Transverse colon (tissue), 4 donors: ENCODE measurements at regions not wholly inside any gene's neighbourhood (a gene's known extent, or its start where the extent isn't known, plus 50 kb on each side); places are given as distances from the start of the nearest gene placed in this dataset.
"Not testable (repeated sequence)": the region's sequence is repeated elsewhere in the genome, so short reads cannot be mapped to it uniquely, and the experiment has no call there.

Experiments used
- DNase-seq: peaks from one replicate; pipeline ENCODE4 v3.0.0-alpha.2; 2019
- H3K27ac ChIP-seq, 4 donors: fragments of 200-600 bp; sonication (generic); 2 replicates each; pipeline ENCODE4 v1.5.1; 2016 to 2018; ENCODE audit warnings: inconsistent platforms in 4 of 4
- H3K27me3 ChIP-seq: fragments of 200-600 bp; sonication (generic); 2 replicates; pipeline ENCODE4 v1.5.1; 2017; ENCODE audit warnings: inconsistent platforms
- H3K36me3 ChIP-seq, 4 donors: fragments of 200-600 bp; sonication (generic); 2 replicates each; pipeline ENCODE4 v1.5.1; 2017 to 2019; ENCODE audit warnings: inconsistent platforms in 4 of 4
- H3K4me1 ChIP-seq, 4 donors: fragments of 200-600 bp; sonication (generic); 2 replicates each; pipeline ENCODE4 v1.5.1; 2017 to 2020; ENCODE audit warnings: inconsistent platforms in 4 of 4
- H3K4me3 ChIP-seq, 4 donors: fragments of 200-600 bp; sonication (generic); 1 replicate in 1 of 4; 2 replicates in 3 of 4; pipeline versions ENCODE4 v1.5.1 to v1.6.1; 2017 to 2019; ENCODE audit warnings: inconsistent platforms in 4 of 4
- H3K9me3 ChIP-seq, 2 donors: fragments of 200-600 bp; sonication (generic); 2 replicates each; pipeline ENCODE4 v1.5.1; 2017 to 2019; ENCODE audit warnings: inconsistent platforms in 2 of 2
- CTCF ChIP-seq, 5 experiments: fragments of 200-600 bp in 3 of 5; fragments of 450-650 bp in 2 of 5; sonication (generic) in 3 of 5; IDR thresholded peaks; 1 replicate in 2 of 5; 2 replicates in 3 of 5; pipeline ENCODE4 v1.5.1; 2016 to 2017; ENCODE audit warnings: antibody characterized with exemption in 5 of 5, inconsistent platforms in 3 of 5, mild to moderate bottlenecking in 2 of 5, moderate library complexity in 1 of 5
- EP300 ChIP-seq: sonication (generic); formaldehyde crosslinking; IDR thresholded peaks from one replicate; pipeline ENCODE4 v1.6.1; 2017; ENCODE audit warnings: antibody characterized with exemption, low read depth
- POLR2A ChIP-seq: fragments of 450-650 bp; IDR thresholded peaks from one replicate; pipeline ENCODE4 v1.6.1; 2016; ENCODE audit warnings: antibody characterized with exemption, mild to moderate bottlenecking, moderate library complexity
- POLR2AphosphoS5 ChIP-seq, 3 donors: sonication (generic); formaldehyde crosslinking; IDR thresholded peaks; one replicate each; pipeline ENCODE4 v1.6.1; 2016; ENCODE audit warnings: antibody characterized with exemption in 3 of 3
- WGBS, 2 donors: methylation state at CpG; one replicate each; pipeline ENCODE4 v1.1.5; 2018; ENCODE audit warnings: low coverage in 1 of 2; 5-methylcytosine and 5-hydroxymethylcytosine counted together
- in situ Hi-C, 4 donors: fragments of 200-750 bp; cut with MboI; loops; one replicate each; pipeline versions ENCODE4 v1.15.0 to v1.15.1; 2017; ENCODE audit warnings: low sequenced_read_pairs in 3 of 4, low pct_ligation_motif_present in 1 of 4, low pct_unique_long_range_greater_than_20kb in 1 of 4
- intact Hi-C: fragments of 100-400 bp; cut with DNase I; formaldehyde crosslinking; loops from one replicate; pipeline ENCODE4 v1.15.1; 2023; ENCODE audit warnings: low total_unique reads

DNA sequence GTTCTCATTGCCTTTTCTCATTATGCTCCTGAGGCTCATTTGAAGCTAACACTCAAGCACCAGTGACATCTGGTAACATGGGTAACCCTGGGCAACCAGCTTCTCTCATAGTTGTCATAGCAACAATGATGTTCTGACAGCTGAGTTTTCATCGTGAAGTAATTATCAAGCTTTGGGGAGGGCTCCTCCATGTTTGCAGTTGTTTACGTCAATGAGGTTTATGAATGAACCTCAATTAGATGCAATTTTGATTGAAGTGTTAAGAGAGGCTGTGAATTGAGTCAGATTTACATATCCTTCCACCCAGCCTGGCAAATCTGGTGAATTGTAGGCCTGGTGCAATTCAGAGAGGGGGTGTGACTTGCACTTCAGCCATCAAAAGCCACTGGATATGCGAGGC is 119.3 kb upstream of the CHD2 start:
- H3K9me3 ChIP-seq: peaks cover 0 to 12% of the 10 kb centered on the region in 2 donors

GRCh38 chr15:92781925-92782453 is 118.1 kb upstream of the CHD2 start:
- WGBS, 2 donors: 95 to 100% methylated on average over 3 to 4 of the region's 4 CpGs
- in situ Hi-C loops: loop anchor here in 1 of 4 donors (25.0 kb wide), 1 partner anchor 155 kb away; no protein-coding TSS in a partner anchor
- intact Hi-C loops: no loop called here
- Histone ChIP-seq H3K4me3 (no peak overlapping the region), H3K27ac (no peak overlapping the region), H3K4me1 (no peaks in the 10 kb centered on the region), H3K36me3 (no peaks in the 10 kb centered on the region), H3K9me3 (peaks cover 0 to 12% of the 10 kb centered on the region in 2 donors), H3K27me3 (no peaks in the 10 kb centered on the region)
- TF ChIP-seq POLR2A: no peak
- no peak for DNase-seq

More for the DNA sequence above, 119.3 kb upstream of the CHD2 start:
- Histone ChIP-seq H3K27me3 (no peaks in the 10 kb centered on the region), H3K4me3 (no peak overlapping the region), H3K36me3 (no peaks in the 10 kb centered on the region), H3K4me1 (no peaks in the 10 kb centered on the region), H3K27ac (no peak overlapping the region)
- intact Hi-C loops: no loop called here
- WGBS, 2 donors: 80 to 97% methylated on average over 1 to 3 of the region's 3 CpGs
- no peak for DNase-seq
- in situ Hi-C loops: loop anchor here in 1 of 4 donors (25.0 kb wide), 1 partner anchor 156 kb away; no protein-coding TSS in a partner anchor
- TF ChIP-seq EP300 (no peak), CTCF (IDR thresholded peaks at IDR 0.05) (no peak), POLR2A (no peak), POLR2AphosphoS5 (IDR thresholded peaks at IDR 0.05) (no peak)

- no peak overlapping the region for H3K4me3 ChIP-seq
- H3K27ac ChIP-seq: no peak overlapping the region
- no peaks in the 10 kb centered on the region for H3K9me3 ChIP-seq
- DNase-seq: no peak
- H3K4me1 ChIP-seq: no peaks in the 10 kb centered on the region
- WGBS, 2 donors: 85 to 88% methylated on average over 1 to 3 of the region's 3 CpGs
- in situ Hi-C loops (loop anchor here in 1 of 4 donors (25.0 kb wide), 1 partner anchor 150 kb away; no protein-coding TSS in a partner anchor), intact Hi-C loops (no loop called here)
- TF ChIP-seq POLR2A (no peak), POLR2AphosphoS5 (IDR thresholded peaks at IDR 0.05) (no peak), EP300 (no peak), CTCF (IDR thresholded peaks at IDR 0.05) (no peak)
- H3K36me3 ChIP-seq: no peaks in the 10 kb centered on the region
- no peaks in the 10 kb centered on the region for H3K27me3 ChIP-seq
These were observed 113.0 kb upstream of the CHD2 start for GRCh38 chr15:92787116-92787515.

- no peak for DNase-seq
- Histone ChIP-seq H3K27me3 (no peaks in the 10 kb centered on the region), H3K9me3 (no peaks in the 10 kb centered on the region), H3K27ac (no peak overlapping the region), H3K36me3 (no peaks in the 10 kb centered on the region), H3K4me3 (no peak overlapping the region), H3K4me1 (no peaks in the 10 kb centered on the region)
- in situ Hi-C loops: loop anchor here in 1 of 4 donors (25.0 kb wide), 1 partner anchor 149 kb away; no protein-coding TSS in a partner anchor
- TF ChIP-seq POLR2AphosphoS5 (IDR thresholded peaks at IDR 0.05) (no peak), CTCF (IDR thresholded peaks at IDR 0.05) (no peak)
- 95 to 100% methylated on average over 2 to 5 of the region's 5 CpGs for WGBS, 2 donors
- intact Hi-C loops: no loop called here
These were observed 111.9 kb upstream of the CHD2 start for GRCh38 chr15:92788196-92788595.

GRCh38 chr15:92788793-92789192 is 111.3 kb upstream of the CHD2 start:
- H3K4me3 ChIP-seq, intact Hi-C loops, H3K27ac ChIP-seq, H3K36me3 ChIP-seq, DNase-seq, H3K4me1 ChIP-seq, H3K9me3 ChIP-seq, H3K27me3 ChIP-seq: not testable (repeated sequence)
- 97 to 100% methylated on average over 5 to 15 of the region's 15 CpGs for WGBS, 2 donors
- in situ Hi-C loops: loop anchor here in 1 of 4 donors (25.0 kb wide), 1 partner anchor 149 kb away; no protein-coding TSS in a partner anchor
